Activated naive CD8-positive, alpha-beta T cell treated with anti-CD3 and anti-CD28 coated beads, Interleukin-2, amount 50 U/mL, for 24 hours (primary cell): ENCODE measurements at regions not wholly inside any gene's neighbourhood (a gene's known extent, or its start where the extent isn't known, plus 50 kb on each side); places are given as distances from the start of the nearest gene placed in this dataset.
A peak's percentile ranks its signal among the peaks of the same experiment; 100 is the strongest.

Experiments
- ATAC-seq: fragments of 150-1000 bp; cut with Tn5 transposase; one replicate; pipeline ENCODE4 v1.10.0; 2021
- DNase-seq: peaks from one replicate; pipeline ENCODE4 v3.0.0; 2021
- H3K27ac Mint-ChIP-seq: one replicate; pipeline ENCODE4 v1.8.0; 2021; ENCODE audit warnings: mild to moderate bottlenecking, mixed read lengths
- H3K27me3 Mint-ChIP-seq: one replicate; pipeline ENCODE4 v1.8.0; 2021; ENCODE audit warnings: mixed read lengths
- H3K36me3 Mint-ChIP-seq: one replicate; pipeline ENCODE4 v1.8.0; 2021; ENCODE audit warnings: low read depth, mixed read lengths
- H3K4me1 Mint-ChIP-seq: one replicate; pipeline ENCODE4 v1.8.0; 2021; ENCODE audit warnings: mixed read lengths
- H3K4me3 Mint-ChIP-seq: one replicate; pipeline ENCODE4 v1.8.0; 2021; ENCODE audit warnings: mild to moderate bottlenecking, moderate library complexity, mixed read lengths
- H3K9me3 Mint-ChIP-seq: one replicate; pipeline ENCODE4 v1.8.0; 2021; ENCODE audit warnings: mixed read lengths

DNA sequence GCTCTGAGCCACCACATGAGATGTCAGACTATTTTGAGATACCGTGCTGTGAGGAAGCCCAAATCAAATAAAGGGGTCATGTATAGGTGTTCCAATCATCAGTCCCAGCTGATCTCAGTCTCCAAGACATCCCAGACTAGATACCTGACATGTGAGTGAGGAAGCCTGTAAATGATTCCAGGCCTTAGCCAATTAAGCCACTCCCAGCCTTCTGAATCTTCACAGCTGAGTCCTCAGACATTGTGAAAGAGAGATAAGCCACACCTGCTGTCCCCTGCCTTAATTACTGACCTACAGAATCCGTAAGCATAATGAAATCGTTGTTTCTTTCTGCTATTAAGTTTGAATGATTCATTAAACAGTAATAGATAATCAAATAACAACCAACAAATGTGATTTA lies 671.4 kb downstream of the ZNF674 start:
- Mint-ChIP-seq H3K4me1 (peaks cover 8% of the 10 kb centered on the region), H3K27me3 (peaks cover 2% of the 10 kb centered on the region), H3K4me3 (no peak overlapping the region), H3K27ac (no peak overlapping the region), H3K9me3 (no peaks in the 10 kb centered on the region), H3K36me3 (no peaks in the 10 kb centered on the region)
- no peak for ATAC-seq
- no peak for DNase-seq

- Mint-ChIP-seq H3K4me1 (peaks cover 14% of the 10 kb centered on the region), H3K36me3 (no peaks in the 10 kb centered on the region), H3K4me3 (no peak overlapping the region), H3K27ac (no peak overlapping the region), H3K27me3 (peaks cover 2% of the 10 kb centered on the region), H3K9me3 (no peaks in the 10 kb centered on the region)
- ATAC-seq (peak; percentile 40), DNase-seq (no peak)
These were observed 671.8 kb upstream of the DIPK2B start for GRCh38 chrX:45872480-45872879.

- Mint-ChIP-seq H3K4me1 (peaks cover 14% of the 10 kb centered on the region), H3K4me3 (no peak overlapping the region), H3K27ac (no peak overlapping the region), H3K27me3 (peaks cover 4% of the 10 kb centered on the region), H3K9me3 (no peaks in the 10 kb centered on the region), H3K36me3 (no peaks in the 10 kb centered on the region)
- DNase-seq: no peak
- no peak for ATAC-seq
These were observed 667.7 kb upstream of the DIPK2B start for GRCh38 chrX:45868425-45868824.

- H3K27ac Mint-ChIP-seq: no peak overlapping the region
- DNase-seq (no peak), ATAC-seq (no peak)
- no peaks in the 10 kb centered on the region for H3K9me3 Mint-ChIP-seq
- peaks cover 1% of the 10 kb centered on the region for H3K27me3 Mint-ChIP-seq
- peaks cover 2% of the 10 kb centered on the region for H3K4me1 Mint-ChIP-seq
- H3K36me3 Mint-ChIP-seq: no peaks in the 10 kb centered on the region
- H3K4me3 Mint-ChIP-seq: no peak overlapping the region
These were observed 662.1 kb upstream of the DIPK2B start for GRCh38 chrX:45862801-45863200.

- no peak overlapping the region for H3K4me3 Mint-ChIP-seq
These were observed 659.8 kb upstream of the DIPK2B start for GRCh38 chrX:45860450-45860849.

GRCh38 chrX:45859407-45859806 lies 658.7 kb upstream of the DIPK2B start:
- Mint-ChIP-seq H3K9me3 (no peaks in the 10 kb centered on the region), H3K36me3 (no peaks in the 10 kb centered on the region), H3K27me3 (no peaks in the 10 kb centered on the region), H3K4me1 (peaks cover 7% of the 10 kb centered on the region), H3K27ac (no peak overlapping the region), H3K4me3 (no peak overlapping the region)
- DNase-seq (no peak), ATAC-seq (no peak)

More at GRCh38 chrX:45860450-45860849, 659.8 kb upstream of the DIPK2B start:
- DNase-seq (no peak), ATAC-seq (no peak)
- H3K36me3 Mint-ChIP-seq: no peaks in the 10 kb centered on the region
- no peaks in the 10 kb centered on the region for H3K9me3 Mint-ChIP-seq
- H3K4me1 Mint-ChIP-seq: peaks cover 2% of the 10 kb centered on the region
- no peak overlapping the region for H3K27ac Mint-ChIP-seq
- no peaks in the 10 kb centered on the region for H3K27me3 Mint-ChIP-seq

DNA sequence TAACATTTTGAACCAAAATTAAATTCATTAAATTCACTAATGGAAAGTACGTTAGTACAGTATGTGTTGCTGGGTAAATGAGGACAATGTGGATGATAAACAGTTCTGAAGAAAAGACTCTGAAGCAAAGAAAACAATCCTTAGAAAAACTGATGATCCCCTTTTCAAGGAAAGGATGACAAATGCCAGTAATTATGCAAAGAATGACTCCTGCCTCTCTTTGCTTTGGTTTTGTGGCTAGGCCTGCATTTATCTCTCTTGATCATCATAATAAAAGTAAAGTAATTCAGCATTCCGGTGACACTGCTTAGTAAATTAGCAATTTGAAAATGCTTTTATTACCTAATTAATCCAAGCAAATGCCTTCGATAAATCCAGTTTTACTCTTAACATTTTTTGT lies 652.2 kb upstream of the DIPK2B start:
- peaks cover 21% of the 10 kb centered on the region for H3K36me3 Mint-ChIP-seq
- DNase-seq (no peak), ATAC-seq (peak; percentile 9)
- no peaks in the 10 kb centered on the region for H3K27me3 Mint-ChIP-seq
- no peaks in the 10 kb centered on the region for H3K9me3 Mint-ChIP-seq
- peak overlapping the region; percentile 97 for H3K4me3 Mint-ChIP-seq
- peak overlapping the region; percentile 92 for H3K27ac Mint-ChIP-seq
- H3K4me1 Mint-ChIP-seq: peaks cover 37% of the 10 kb centered on the region

DNA sequence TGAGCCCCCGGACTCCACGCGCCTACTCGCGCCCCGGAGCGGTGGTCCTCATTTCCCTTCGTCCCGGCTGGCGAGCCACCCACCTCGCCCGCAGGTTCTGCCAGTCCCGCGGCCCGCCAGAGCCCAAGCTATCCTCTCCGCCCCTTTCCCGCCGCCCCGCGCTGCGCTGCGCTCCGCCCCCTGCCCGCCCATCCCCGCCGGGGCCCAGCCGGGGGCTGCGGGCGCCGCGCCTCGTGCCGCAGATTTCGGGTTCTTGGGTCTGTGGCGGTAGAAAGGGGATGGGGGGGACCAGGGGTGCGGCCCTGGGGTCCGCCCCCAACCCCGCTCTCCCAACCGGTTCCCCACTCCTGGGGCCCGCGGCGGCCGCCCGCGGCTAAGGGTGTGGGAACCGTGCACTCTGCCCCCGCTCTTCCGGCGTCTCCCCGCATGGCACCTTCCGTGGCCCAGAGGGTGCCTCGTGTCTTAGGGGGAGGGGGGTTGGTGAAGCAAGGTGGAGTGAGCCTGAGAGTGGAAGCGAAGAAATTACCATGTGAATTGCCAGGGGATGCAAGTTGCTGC lies 650.8 kb upstream of the DIPK2B start:
- Mint-ChIP-seq H3K9me3 (no peaks in the 10 kb centered on the region), H3K27ac (peak overlapping the region; percentile 92), H3K36me3 (peaks cover 26% of the 10 kb centered on the region), H3K4me3 (peak overlapping the region; percentile 97), H3K27me3 (no peaks in the 10 kb centered on the region), H3K4me1 (peaks cover 45% of the 10 kb centered on the region)
- ATAC-seq (peak; percentile 79), DNase-seq (peak; percentile 66)

GRCh38 chrX:45850775-45851433 lies 650.2 kb upstream of the DIPK2B start:
- Mint-ChIP-seq H3K4me1 (peaks cover 49% of the 10 kb centered on the region), H3K27me3 (no peaks in the 10 kb centered on the region), H3K4me3 (peak overlapping the region; percentile 97), H3K36me3 (peaks cover 29% of the 10 kb centered on the region), H3K9me3 (no peaks in the 10 kb centered on the region), H3K27ac (peak overlapping the region; percentile 93)
- DNase-seq (peak; percentile 19), ATAC-seq (peak; percentile 29)

DNA sequence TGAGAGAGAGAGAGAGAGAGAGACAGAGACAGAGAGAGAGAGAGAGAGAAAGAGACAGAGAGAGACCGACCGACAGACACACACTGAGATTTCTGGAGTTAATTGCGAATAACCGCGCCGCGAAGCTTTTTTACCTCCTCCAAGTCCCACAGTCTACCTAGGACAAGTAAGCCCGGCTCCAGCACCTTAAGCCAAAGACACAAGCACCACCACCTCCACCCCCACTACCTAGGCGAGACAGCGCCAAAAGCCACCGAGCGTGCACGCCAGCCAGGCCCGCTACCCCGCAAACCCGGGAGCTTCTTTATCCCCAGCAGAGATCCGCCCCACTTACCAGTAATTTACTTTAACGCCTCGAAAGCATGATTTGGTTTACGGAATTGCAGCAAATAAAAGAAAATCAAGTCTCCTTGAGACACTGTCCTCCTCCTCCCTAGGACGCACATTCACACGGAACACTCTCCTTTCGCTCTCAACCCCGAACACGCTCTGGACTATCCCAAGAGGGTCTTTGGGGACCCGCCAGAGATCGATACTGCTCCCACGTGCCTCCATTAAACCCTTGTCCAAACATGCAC lies 649.6 kb upstream of the DIPK2B start:
- no peaks in the 10 kb centered on the region for H3K27me3 Mint-ChIP-seq
- peak overlapping the region; percentile 97 for H3K4me3 Mint-ChIP-seq
- no peaks in the 10 kb centered on the region for H3K9me3 Mint-ChIP-seq
- ATAC-seq (no peak), DNase-seq (peak; percentile 14)
- H3K4me1 Mint-ChIP-seq: peaks cover 54% of the 10 kb centered on the region
- H3K36me3 Mint-ChIP-seq: peaks cover 34% of the 10 kb centered on the region
- H3K27ac Mint-ChIP-seq: peak overlapping the region; percentile 93

- Mint-ChIP-seq H3K4me1 (peaks cover 53% of the 10 kb centered on the region), H3K36me3 (peaks cover 38% of the 10 kb centered on the region), H3K4me3 (peak overlapping the region; percentile 97), H3K27me3 (no peaks in the 10 kb centered on the region), H3K9me3 (no peaks in the 10 kb centered on the region), H3K27ac (peak overlapping the region; percentile 93)
- no peak for ATAC-seq
- DNase-seq: no peak
These were observed 648.7 kb upstream of the DIPK2B start for GRCh38 chrX:45849261-45849862.

DNA sequence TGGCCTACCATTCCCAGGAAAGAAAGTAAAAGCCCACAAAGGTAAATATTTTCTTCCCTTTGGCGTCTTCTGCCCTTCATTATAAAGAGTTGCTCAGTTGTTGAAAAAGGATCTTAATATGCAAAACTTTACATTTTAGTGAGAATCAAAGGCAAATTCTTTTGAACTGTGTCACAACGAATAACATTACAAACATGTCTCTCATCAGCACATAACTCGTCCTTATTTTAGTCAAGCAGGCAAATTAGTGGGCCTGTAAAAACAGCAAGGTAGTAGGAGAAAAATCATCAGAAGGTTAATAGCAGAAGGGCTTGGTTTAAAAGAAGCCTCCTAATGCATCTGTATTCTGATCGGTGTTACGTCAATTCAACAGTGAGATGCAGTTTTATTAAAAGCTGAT lies 647.3 kb upstream of the DIPK2B start:
- H3K27ac Mint-ChIP-seq: peak overlapping the region; percentile 27
- no peak for DNase-seq
- H3K4me3 Mint-ChIP-seq: peak overlapping the region; percentile 70
- H3K36me3 Mint-ChIP-seq: peaks cover 51% of the 10 kb centered on the region
- H3K27me3 Mint-ChIP-seq: no peaks in the 10 kb centered on the region
- peaks cover 54% of the 10 kb centered on the region for H3K4me1 Mint-ChIP-seq
- no peak for ATAC-seq
- H3K9me3 Mint-ChIP-seq: no peaks in the 10 kb centered on the region

DNA sequence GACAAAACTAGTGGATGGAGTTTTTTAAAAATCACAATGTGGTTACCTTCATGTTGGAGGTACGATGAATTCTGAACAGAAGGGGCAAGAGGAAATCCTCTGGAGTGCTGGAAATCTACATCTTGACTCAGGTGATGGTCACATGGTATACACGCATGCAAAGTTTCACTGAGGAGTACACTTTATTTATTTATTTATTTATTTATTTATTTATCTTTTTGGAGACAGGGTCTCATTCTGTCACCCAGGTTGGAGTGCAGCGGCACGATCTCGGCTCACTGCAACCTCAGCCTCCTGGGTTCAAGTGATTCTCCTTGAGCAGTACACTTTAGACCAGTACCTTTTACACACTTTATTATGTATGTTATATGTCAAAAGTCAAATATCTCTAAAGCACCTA lies 645.7 kb upstream of the DIPK2B start:
- no peak for DNase-seq
- H3K4me1 Mint-ChIP-seq: peaks cover 57% of the 10 kb centered on the region
- no peak for ATAC-seq
- H3K36me3 Mint-ChIP-seq: peaks cover 61% of the 10 kb centered on the region
- no peaks in the 10 kb centered on the region for H3K9me3 Mint-ChIP-seq
- H3K4me3 Mint-ChIP-seq: peak overlapping the region; percentile 42
- H3K27ac Mint-ChIP-seq: peak overlapping the region; percentile 71
- no peaks in the 10 kb centered on the region for H3K27me3 Mint-ChIP-seq

DNA sequence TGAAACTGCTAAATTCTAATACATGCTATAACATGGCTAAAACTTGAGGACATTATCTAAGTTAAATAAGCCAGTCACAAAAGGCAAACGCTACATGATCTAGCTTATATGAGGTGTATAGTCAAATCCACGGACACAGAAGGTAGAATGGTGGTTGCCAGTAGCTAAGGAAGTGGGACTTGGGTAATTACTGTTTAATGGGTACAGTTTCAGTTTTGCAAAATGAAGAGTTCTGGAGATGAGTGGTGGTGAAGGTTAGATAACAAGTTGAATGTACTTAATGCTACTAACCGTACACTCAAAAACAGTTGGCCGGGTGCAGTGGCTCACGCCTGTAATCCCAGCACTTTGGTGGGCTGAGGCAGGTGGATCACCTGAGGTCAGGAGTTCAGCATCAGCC lies 644.5 kb upstream of the DIPK2B start:
- no peaks in the 10 kb centered on the region for H3K27me3 Mint-ChIP-seq
- H3K9me3 Mint-ChIP-seq: no peaks in the 10 kb centered on the region
- peaks cover 64% of the 10 kb centered on the region for H3K36me3 Mint-ChIP-seq
- ATAC-seq (no peak), DNase-seq (no peak)
- H3K4me3 Mint-ChIP-seq: peak overlapping the region; percentile 1
- H3K4me1 Mint-ChIP-seq: peaks cover 61% of the 10 kb centered on the region
- H3K27ac Mint-ChIP-seq: no peak overlapping the region

- H3K4me1 Mint-ChIP-seq: peaks cover 58% of the 10 kb centered on the region
- no peaks in the 10 kb centered on the region for H3K9me3 Mint-ChIP-seq
- DNase-seq (no peak), ATAC-seq (no peak)
- no peaks in the 10 kb centered on the region for H3K27me3 Mint-ChIP-seq
- H3K27ac Mint-ChIP-seq: peak overlapping the region; percentile 90
- H3K36me3 Mint-ChIP-seq: peaks cover 53% of the 10 kb centered on the region
- H3K4me3 Mint-ChIP-seq: peak overlapping the region; percentile 47
These were observed 642.8 kb upstream of the DIPK2B start for GRCh38 chrX:45843518-45843917.
